A549 (cell line): ENCODE measurements at regions not wholly inside any gene's neighbourhood (a gene's known extent, or its start where the extent isn't known, plus 50 kb on each side); places are given as distances from the start of the nearest gene placed in this dataset.
A peak's percentile ranks its signal among the peaks of the same experiment; 100 is the strongest.

Experiments
- ATAC-seq, 2 experiments: fragments of 200-7000 bp in 1 of 2; fragments of >200 bp in 1 of 2; cut with Nextera tagmentation in 1 of 2; cut with Tn5 transposase in 1 of 2; 3 replicates each; pipeline versions ENCODE4 v1.8.0 to v1.9.1; 2018 to 2020; ENCODE audit warnings: mild to moderate bottlenecking in 1 of 2, moderate library complexity in 1 of 2
- CTCF ChIA-PET: fragments of 300-600 bp; sonication (Branson Sonifier 250); formaldehyde crosslinking; extraction: SDS; loops from one replicate; lab custom pipeline; 2021; ENCODE audit warnings: antibody characterized with exemption, inconsistent platforms; lab: Yijun Ruan, JAX
- POLR2A ChIA-PET: fragments of 350-600 bp; formaldehyde crosslinking; extraction: SDS; loops from one replicate; lab custom pipeline; 2021; ENCODE audit warnings: antibody characterized with exemption, inconsistent platforms; lab: Yijun Ruan, JAX
- DNase-seq, 2 experiments: peaks; one replicate each; pipeline versions ENCODE4 v3.0.0 to v3.0.0-alpha.2; 2011 to 2016; ENCODE audit warnings: low read depth in 1 of 2, low spot score in 1 of 2
- FAIRE-seq: peaks from 2 replicates; lab custom pipeline; 2011; peaks lifted over from hg19 to GRCh38; lab: Jason Lieb, UNC
- H3K27ac ChIP-seq, 2 experiments: fragments of >200 bp; sonication (Bioruptor Twin); formaldehyde crosslinking; 3 replicates each; pipeline ENCODE4 v1.5.1; 2016 to 2017
- H3K4me1 ChIP-seq: fragments of >200 bp; sonication (Bioruptor Twin); formaldehyde crosslinking; 3 replicates; pipeline ENCODE4 v1.6.1; 2016
- H3K4me2 ChIP-seq: fragments of >200 bp; sonication (Bioruptor Twin); formaldehyde crosslinking; 3 replicates; pipeline ENCODE4 v1.6.1; 2016
- H3K4me3 ChIP-seq: fragments of >200 bp; sonication (Bioruptor Twin); formaldehyde crosslinking; 3 replicates; pipeline ENCODE4 v1.5.1; 2016
- H3K9me3 ChIP-seq: fragments of >200 bp; sonication (Bioruptor Twin); formaldehyde crosslinking; 3 replicates; pipeline ENCODE4 v1.6.1; 2016
- CBX2 ChIP-seq: fragments of 200-600 bp; sonication (generic); IDR thresholded peaks from 2 replicates; pipeline ENCODE4 v1.6.1; 2016; ENCODE audit warnings: low read depth, mild to moderate bottlenecking, borderline replicate concordance
- CEBPB ChIP-seq, 2 experiments: fragments of >200 bp in 1 of 2; sonication (Bioruptor Twin) in 1 of 2; formaldehyde crosslinking in 1 of 2; IDR thresholded peaks; 2 replicates each; pipeline ENCODE4 v1.6.1; 2012 to 2016
- EP300 ChIP-seq, 2 experiments: fragments of >200 bp; sonication (Bioruptor Twin); formaldehyde crosslinking; IDR thresholded peaks; 2 replicates in 1 of 2; 3 replicates in 1 of 2; pipeline ENCODE4 v1.6.1; 2016 to 2017
- FOSB ChIP-seq: fragments of 250-450 bp; sonication (Bioruptor Pico); IDR thresholded peaks from 2 replicates; pipeline ENCODE4 v1.5.0; 2020; ENCODE audit warnings: mild to moderate bottlenecking, moderate library complexity
- FOSL2 ChIP-seq, 2 experiments: fragments of 450-650 bp in 1 of 2; fragments of >200 bp in 1 of 2; sonication (Bioruptor Twin) in 1 of 2; formaldehyde crosslinking; IDR thresholded peaks; 2 replicates each; pipeline versions ENCODE4 v1.5.0 to v1.6.1; 2016 to 2020; ENCODE audit warnings: mild to moderate bottlenecking in 1 of 2, moderate library complexity in 1 of 2
- FOXS1 ChIP-seq: fragments of 250-450 bp; sonication (Bioruptor Pico); IDR thresholded peaks from 2 replicates; pipeline ENCODE4 v1.5.0; 2020; ENCODE audit warnings: mild to moderate bottlenecking, moderate library complexity
- GATA3 ChIP-seq: IDR thresholded peaks from 2 replicates; pipeline ENCODE4 v1.6.1; 2012; ENCODE audit warnings: borderline replicate concordance
- HDAC2 ChIP-seq: fragments of 200-600 bp; sonication (generic); IDR thresholded peaks from 2 replicates; pipeline ENCODE4 v1.6.1; 2016
- HOXA7 ChIP-seq: fragments of 250-450 bp; sonication (Bioruptor Pico); IDR thresholded peaks from 2 replicates; pipeline ENCODE4 v1.5.0; 2020; ENCODE audit warnings: mild to moderate bottlenecking, moderate library complexity
- JUN ChIP-seq, 2 experiments: fragments of >200 bp; sonication (Bioruptor Twin); formaldehyde crosslinking; IDR thresholded peaks; 2 replicates in 1 of 2; 3 replicates in 1 of 2; pipeline ENCODE4 v1.6.1; 2016 to 2017
- JUNB ChIP-seq: fragments of >200 bp; sonication (Bioruptor Twin); formaldehyde crosslinking; IDR thresholded peaks from 2 replicates; pipeline ENCODE4 v1.6.1; 2016
- KDM5A ChIP-seq: fragments of 200-600 bp; sonication (generic); IDR thresholded peaks from 2 replicates; pipeline ENCODE4 v1.6.1; 2016; ENCODE audit warnings: antibody characterized with exemption, mild to moderate bottlenecking
- MAFK ChIP-seq: fragments of 450-650 bp; IDR thresholded peaks from 2 replicates; pipeline ENCODE4 v1.6.1; 2014; ENCODE audit not compliant: partially characterized antibody
- MYC ChIP-seq: IDR thresholded peaks from 2 replicates; pipeline ENCODE4 v1.6.1; 2012; ENCODE audit warnings: mild to moderate bottlenecking, inconsistent platforms, low read length, improper control_type of control experiment, borderline replicate concordance
- NFE2L2 ChIP-seq: fragments of 150-350 bp; conservative IDR thresholded peaks from 2 replicates; pipeline ENCODE4 v1.6.1; 2014; ENCODE audit warnings: low read length
- NR3C1 ChIP-seq: fragments of >200 bp; sonication (Bioruptor Twin); formaldehyde crosslinking; IDR thresholded peaks from 3 replicates; pipeline ENCODE4 v1.6.1; 2017
- RAD21 ChIP-seq, 2 experiments: fragments of >200 bp in 1 of 2; sonication (Bioruptor Twin) in 1 of 2; formaldehyde crosslinking in 1 of 2; IDR thresholded peaks in 1 of 2; conservative IDR thresholded peaks in 1 of 2; 2 replicates in 1 of 2; 3 replicates in 1 of 2; pipeline ENCODE4 v1.6.1; 2012 to 2018; ENCODE audit warnings: inconsistent platforms in 1 of 2
- RNF2 ChIP-seq: fragments of 200-600 bp; sonication (generic); IDR thresholded peaks from 2 replicates; pipeline ENCODE4 v1.6.1; 2016; ENCODE audit warnings: low read depth, mild to moderate bottlenecking, antibody characterized with exemption, moderate library complexity, borderline replicate concordance
- SMC3 ChIP-seq: fragments of >200 bp; sonication (Bioruptor Twin); formaldehyde crosslinking; IDR thresholded peaks from 3 replicates; pipeline ENCODE4 v1.6.1; 2018; ENCODE audit warnings: inconsistent platforms
- WGBS: methylation state at CpG from one replicate; pipeline ENCODE4 v1.1.6; 2017; ENCODE audit errors: missing lambda C conversion rate; 5-methylcytosine and 5-hydroxymethylcytosine counted together
- TF ChIP-seq, protein P1 (sequence below): fragments of >200 bp; sonication (Bioruptor Twin); formaldehyde crosslinking; IDR thresholded peaks from 3 replicates; pipeline ENCODE4 v1.5.1; 2016
- TF ChIP-seq, protein P2 (sequence below): IDR thresholded peaks from 2 replicates; pipeline ENCODE4 v1.6.1; 2012
- TF ChIP-seq, protein P3 (sequence below): IDR thresholded peaks from 2 replicates; pipeline ENCODE4 v1.6.1; 2012
- TF ChIP-seq, protein P4 (sequence below): fragments of >200 bp; sonication (Bioruptor Twin); formaldehyde crosslinking; IDR thresholded peaks from 3 replicates; pipeline ENCODE4 v1.6.1; 2016
- TF ChIP-seq, protein P5 (sequence below): fragments of 250-450 bp; sonication (Bioruptor Pico); IDR thresholded peaks from 2 replicates; pipeline ENCODE4 v1.5.0; 2020; ENCODE audit warnings: low read depth, mild to moderate bottlenecking, moderate library complexity
- TF ChIP-seq, protein P6 (sequence below): fragments of 150-350 bp; IDR thresholded peaks from 2 replicates; pipeline ENCODE4 v1.6.1; 2014; ENCODE audit warnings: low read depth, mild to moderate bottlenecking, low read length

DNA sequence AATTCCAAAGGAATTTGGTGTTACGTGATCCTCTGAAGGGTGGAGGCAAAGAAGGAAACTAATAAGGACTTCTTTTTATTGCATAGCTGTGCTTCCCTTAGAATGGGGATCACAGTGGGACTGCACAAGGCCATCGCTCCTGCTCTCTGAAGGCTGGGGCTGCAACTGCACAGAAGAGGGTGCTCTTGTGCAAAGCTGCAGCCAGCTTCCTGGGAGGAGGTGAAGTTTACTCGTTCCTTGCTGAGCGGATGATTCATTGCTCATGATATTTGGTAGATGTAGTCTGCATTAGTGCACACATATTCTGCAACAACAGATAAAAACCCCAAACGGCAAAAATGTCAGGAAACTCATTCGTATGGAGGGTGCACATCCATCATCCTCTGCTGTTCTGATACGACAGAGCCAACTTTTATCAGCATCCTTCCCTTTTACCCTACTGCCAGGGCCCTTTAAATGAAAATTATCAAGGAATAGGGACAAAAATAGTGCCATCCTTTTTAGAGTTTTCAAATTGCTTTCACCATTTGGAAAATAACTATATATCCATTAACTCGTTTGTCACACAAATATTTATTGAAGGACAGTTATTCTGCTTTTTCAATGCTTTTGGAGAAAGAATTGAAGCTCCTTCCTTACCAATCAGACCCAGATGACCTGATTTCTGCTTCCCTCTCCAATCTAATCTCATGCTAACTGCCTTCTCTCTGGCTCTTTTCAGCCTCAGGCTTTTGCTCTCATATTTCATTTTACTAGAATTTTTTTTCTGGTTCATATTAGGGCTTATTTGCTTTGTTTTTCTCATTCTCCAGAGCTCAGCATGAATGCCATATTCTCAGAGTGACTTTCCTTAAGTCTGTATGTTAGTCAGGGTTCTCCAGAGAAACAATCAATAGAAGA, 263.6 kb downstream of the DUSP10 start:
- ATAC-seq (peak; percentile 99 to 100), FAIRE-seq (peak; percentile 39), DNase-seq (peak; percentile 34 to 79)
- Histone ChIP-seq H3K4me3 (no peak overlapping the region), H3K27ac (peak overlapping the region; percentile 14 to 48; a peak in 4 of 6 replicates), H3K4me1 (peaks cover 11% of the 10 kb centered on the region), H3K4me2 (peak overlapping the region; percentile 52), H3K9me3 (no peaks in the 10 kb centered on the region)
- ChIA-PET POLR2A (interaction anchor here (1.6 kb wide), 1 partner anchor 264 kb away, joined by 11 read pairs; the partner anchor contains the start of gene DUSP10), CTCF (interaction anchor here (0.6 to 4.9 kb wide), 45 partner anchors 8 to 982 kb away, joined by 3 to 62 read pairs (median 4); partner anchors contain the start of gene DUSP10)
- TF ChIP-seq SMC3 (peak; percentile 96), FOSB (CRISPR knock-in tag) (no peak), RAD21 (conservative IDR thresholded peaks at IDR 0.05 in 1 of 2, IDR thresholded peaks at IDR 0.05 in 1 of 2) (peak; percentile 97), FOSL2 (IDR thresholded peaks at IDR 0.05) (peak; percentile 49; the same call in 1 of the 2 replicates), FOSL2 (CRISPR knock-in tag; IDR thresholded peaks at IDR 0.05) (peak; percentile 77), JUNB (0 out of 2 replicates have a peak, but pooled peaks have one; percentile 37), EP300 (IDR thresholded peaks at IDR 0.05) (no peak)
- TF ChIP-seq, protein P1, sequence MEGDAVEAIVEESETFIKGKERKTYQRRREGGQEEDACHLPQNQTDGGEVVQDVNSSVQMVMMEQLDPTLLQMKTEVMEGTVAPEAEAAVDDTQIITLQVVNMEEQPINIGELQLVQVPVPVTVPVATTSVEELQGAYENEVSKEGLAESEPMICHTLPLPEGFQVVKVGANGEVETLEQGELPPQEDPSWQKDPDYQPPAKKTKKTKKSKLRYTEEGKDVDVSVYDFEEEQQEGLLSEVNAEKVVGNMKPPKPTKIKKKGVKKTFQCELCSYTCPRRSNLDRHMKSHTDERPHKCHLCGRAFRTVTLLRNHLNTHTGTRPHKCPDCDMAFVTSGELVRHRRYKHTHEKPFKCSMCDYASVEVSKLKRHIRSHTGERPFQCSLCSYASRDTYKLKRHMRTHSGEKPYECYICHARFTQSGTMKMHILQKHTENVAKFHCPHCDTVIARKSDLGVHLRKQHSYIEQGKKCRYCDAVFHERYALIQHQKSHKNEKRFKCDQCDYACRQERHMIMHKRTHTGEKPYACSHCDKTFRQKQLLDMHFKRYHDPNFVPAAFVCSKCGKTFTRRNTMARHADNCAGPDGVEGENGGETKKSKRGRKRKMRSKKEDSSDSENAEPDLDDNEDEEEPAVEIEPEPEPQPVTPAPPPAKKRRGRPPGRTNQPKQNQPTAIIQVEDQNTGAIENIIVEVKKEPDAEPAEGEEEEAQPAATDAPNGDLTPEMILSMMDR: peak; percentile 89
- TF ChIP-seq, protein P2, sequence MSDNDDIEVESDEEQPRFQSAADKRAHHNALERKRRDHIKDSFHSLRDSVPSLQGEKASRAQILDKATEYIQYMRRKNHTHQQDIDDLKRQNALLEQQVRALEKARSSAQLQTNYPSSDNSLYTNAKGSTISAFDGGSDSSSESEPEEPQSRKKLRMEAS: no peak
- WGBS: 16% methylated on average over 8 of the region's 8 CpGs

DNA sequence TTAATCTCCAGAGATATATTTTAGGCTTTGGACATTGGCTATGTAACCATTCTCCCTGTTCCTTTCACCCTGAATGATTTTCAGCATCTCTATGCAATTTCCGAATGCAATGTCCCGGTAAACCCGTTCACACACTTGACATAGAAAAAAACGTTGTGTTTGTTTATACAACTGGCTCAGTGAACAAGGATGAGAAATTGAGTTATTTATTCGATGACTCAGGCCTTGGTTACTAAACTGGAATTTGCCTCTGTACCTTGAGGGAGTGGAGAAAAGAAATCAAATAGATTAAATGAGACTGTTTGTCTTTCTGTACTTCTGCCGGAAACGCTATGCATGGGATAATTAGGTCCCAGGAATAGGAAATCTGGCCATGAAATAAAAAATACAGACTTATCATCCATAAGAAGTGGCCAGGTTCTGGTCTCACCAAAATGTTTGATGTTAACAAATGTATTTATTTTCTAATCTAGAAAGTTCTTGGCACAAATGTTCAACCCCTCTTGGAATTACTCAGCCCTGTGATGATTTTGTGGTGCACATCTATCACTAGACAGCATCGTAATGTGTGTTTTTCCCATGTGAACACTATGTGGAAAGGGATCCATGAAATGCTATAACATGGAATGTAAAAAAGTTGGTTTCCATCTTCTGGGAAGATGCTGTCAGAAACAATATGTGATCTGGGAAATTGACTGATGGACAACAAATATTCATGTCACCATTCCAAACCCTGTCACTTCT, 253.9 kb downstream of the DUSP10 start:
- POLR2A ChIA-PET: no interaction called here

More for the DNA sequence above, 253.9 kb downstream of the DUSP10 start:
- H3K4me2 ChIP-seq: peak overlapping the region; percentile 67
- CTCF ChIA-PET: interaction anchor here (0.6 kb wide), 1 partner anchor 50 kb away, joined by 3 read pairs; no protein-coding TSS in a partner anchor
- DNase-seq: peak; percentile 28 to 74
- peak; percentile 80 for FAIRE-seq
- no peak overlapping the region for H3K4me3 ChIP-seq
- 4% methylated on average over 8 of the region's 8 CpGs for WGBS
- peak; percentile 85 to 90; a peak in 5 of 6 replicates for ATAC-seq
- no peaks in the 10 kb centered on the region for H3K9me3 ChIP-seq
- peaks cover 20% of the 10 kb centered on the region for H3K4me1 ChIP-seq
- peak overlapping the region; percentile 28 to 34; a peak in 4 of 6 replicates for H3K27ac ChIP-seq
- peak; percentile 78 for TF ChIP-seq JUNB
- TF ChIP-seq FOXS1 (CRISPR knock-in tag): peak; percentile 84; the same call in 1 of the 2 replicates
- TF ChIP-seq, protein P3, sequence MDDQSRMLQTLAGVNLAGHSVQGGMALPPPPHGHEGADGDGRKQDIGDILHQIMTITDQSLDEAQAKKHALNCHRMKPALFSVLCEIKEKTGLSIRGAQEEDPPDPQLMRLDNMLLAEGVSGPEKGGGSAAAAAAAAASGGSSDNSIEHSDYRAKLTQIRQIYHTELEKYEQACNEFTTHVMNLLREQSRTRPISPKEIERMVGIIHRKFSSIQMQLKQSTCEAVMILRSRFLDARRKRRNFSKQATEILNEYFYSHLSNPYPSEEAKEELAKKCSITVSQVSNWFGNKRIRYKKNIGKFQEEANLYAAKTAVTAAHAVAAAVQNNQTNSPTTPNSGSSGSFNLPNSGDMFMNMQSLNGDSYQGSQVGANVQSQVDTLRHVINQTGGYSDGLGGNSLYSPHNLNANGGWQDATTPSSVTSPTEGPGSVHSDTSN: no peak
- peak; percentile 57; the same call in 1 of the 2 replicates for TF ChIP-seq GATA3
- TF ChIP-seq CEBPB (IDR thresholded peaks at IDR 0.05): peak in 1 of 2 experiments; percentile 65; a peak in 2 of 4 replicates
- TF ChIP-seq, protein P4, sequence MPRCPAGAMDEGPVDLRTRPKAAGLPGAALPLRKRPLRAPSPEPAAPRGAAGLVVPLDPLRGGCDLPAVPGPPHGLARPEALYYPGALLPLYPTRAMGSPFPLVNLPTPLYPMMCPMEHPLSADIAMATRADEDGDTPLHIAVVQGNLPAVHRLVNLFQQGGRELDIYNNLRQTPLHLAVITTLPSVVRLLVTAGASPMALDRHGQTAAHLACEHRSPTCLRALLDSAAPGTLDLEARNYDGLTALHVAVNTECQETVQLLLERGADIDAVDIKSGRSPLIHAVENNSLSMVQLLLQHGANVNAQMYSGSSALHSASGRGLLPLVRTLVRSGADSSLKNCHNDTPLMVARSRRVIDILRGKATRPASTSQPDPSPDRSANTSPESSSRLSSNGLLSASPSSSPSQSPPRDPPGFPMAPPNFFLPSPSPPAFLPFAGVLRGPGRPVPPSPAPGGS: no peak
- no peak for TF ChIP-seq NR3C1
- peak; percentile 67 for TF ChIP-seq FOSL2 (IDR thresholded peaks at IDR 0.05)
- TF ChIP-seq FOSL2 (CRISPR knock-in tag; IDR thresholded peaks at IDR 0.05): peak; percentile 83
- peak in 1 of 2 experiments; percentile 45; a peak in 1 of 5 replicates for TF ChIP-seq JUN (IDR thresholded peaks at IDR 0.05)
- TF ChIP-seq, protein P5, sequence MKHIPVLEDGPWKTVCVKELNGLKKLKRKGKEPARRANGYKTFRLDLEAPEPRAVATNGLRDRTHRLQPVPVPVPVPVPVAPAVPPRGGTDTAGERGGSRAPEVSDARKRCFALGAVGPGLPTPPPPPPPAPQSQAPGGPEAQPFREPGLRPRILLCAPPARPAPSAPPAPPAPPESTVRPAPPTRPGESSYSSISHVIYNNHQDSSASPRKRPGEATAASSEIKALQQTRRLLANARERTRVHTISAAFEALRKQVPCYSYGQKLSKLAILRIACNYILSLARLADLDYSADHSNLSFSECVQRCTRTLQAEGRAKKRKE (CRISPR knock-in tag): no peak
- no peak for TF ChIP-seq MYC
- peak; percentile 25 for TF ChIP-seq MAFK
- TF ChIP-seq HOXA7 (CRISPR knock-in tag): no peak
- no peak for TF ChIP-seq NFE2L2
- TF ChIP-seq RNF2: no peak
- TF ChIP-seq KDM5A: no peak
- TF ChIP-seq CBX2: no peak
- no peak for TF ChIP-seq HDAC2
- TF ChIP-seq, protein P6, sequence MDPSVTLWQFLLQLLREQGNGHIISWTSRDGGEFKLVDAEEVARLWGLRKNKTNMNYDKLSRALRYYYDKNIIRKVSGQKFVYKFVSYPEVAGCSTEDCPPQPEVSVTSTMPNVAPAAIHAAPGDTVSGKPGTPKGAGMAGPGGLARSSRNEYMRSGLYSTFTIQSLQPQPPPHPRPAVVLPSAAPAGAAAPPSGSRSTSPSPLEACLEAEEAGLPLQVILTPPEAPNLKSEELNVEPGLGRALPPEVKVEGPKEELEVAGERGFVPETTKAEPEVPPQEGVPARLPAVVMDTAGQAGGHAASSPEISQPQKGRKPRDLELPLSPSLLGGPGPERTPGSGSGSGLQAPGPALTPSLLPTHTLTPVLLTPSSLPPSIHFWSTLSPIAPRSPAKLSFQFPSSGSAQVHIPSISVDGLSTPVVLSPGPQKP: no peak
- TF ChIP-seq, protein P2: no peak
- TF ChIP-seq, all 56 proteins: peak for 7
